A549 (cell line): ENCODE measurements at regions not wholly inside any gene's neighbourhood (a gene's known extent, or its start where the extent isn't known, plus 50 kb on each side); places are given as distances from the start of the nearest gene placed in this dataset.

Source experiments
- ATAC-seq, 2 experiments: fragments of 200-7000 bp in 1 of 2; fragments of >200 bp in 1 of 2; cut with Nextera tagmentation in 1 of 2; cut with Tn5 transposase in 1 of 2; 3 replicates each; pipeline versions ENCODE4 v1.8.0 to v1.9.1; 2018 to 2020; ENCODE audit warnings: mild to moderate bottlenecking in 1 of 2, moderate library complexity in 1 of 2
- CTCF ChIA-PET: fragments of 300-600 bp; sonication (Branson Sonifier 250); formaldehyde crosslinking; extraction: SDS; loops from one replicate; lab custom pipeline; 2021; ENCODE audit warnings: antibody characterized with exemption, inconsistent platforms; lab: Yijun Ruan, JAX
- POLR2A ChIA-PET: fragments of 350-600 bp; formaldehyde crosslinking; extraction: SDS; loops from one replicate; lab custom pipeline; 2021; ENCODE audit warnings: antibody characterized with exemption, inconsistent platforms; lab: Yijun Ruan, JAX
- DNase-seq, 2 experiments: peaks; one replicate each; pipeline versions ENCODE4 v3.0.0 to v3.0.0-alpha.2; 2011 to 2016; ENCODE audit warnings: low read depth in 1 of 2, low spot score in 1 of 2
- FAIRE-seq: peaks from 2 replicates; lab custom pipeline; 2011; peaks lifted over from hg19 to GRCh38; lab: Jason Lieb, UNC
- H3K27ac ChIP-seq, 2 experiments: fragments of >200 bp; sonication (Bioruptor Twin); formaldehyde crosslinking; 3 replicates each; pipeline ENCODE4 v1.5.1; 2016 to 2017
- H3K4me1 ChIP-seq: fragments of >200 bp; sonication (Bioruptor Twin); formaldehyde crosslinking; 3 replicates; pipeline ENCODE4 v1.6.1; 2016
- H3K4me2 ChIP-seq: fragments of >200 bp; sonication (Bioruptor Twin); formaldehyde crosslinking; 3 replicates; pipeline ENCODE4 v1.6.1; 2016
- H3K4me3 ChIP-seq: fragments of >200 bp; sonication (Bioruptor Twin); formaldehyde crosslinking; 3 replicates; pipeline ENCODE4 v1.5.1; 2016
- H3K9me3 ChIP-seq: fragments of >200 bp; sonication (Bioruptor Twin); formaldehyde crosslinking; 3 replicates; pipeline ENCODE4 v1.6.1; 2016
- BHLHE40 ChIP-seq: IDR thresholded peaks from 2 replicates; pipeline ENCODE4 v1.6.1; 2012; ENCODE audit warnings: low read depth, low read length, inconsistent platforms
- CBX2 ChIP-seq: fragments of 200-600 bp; sonication (generic); IDR thresholded peaks from 2 replicates; pipeline ENCODE4 v1.6.1; 2016; ENCODE audit warnings: low read depth, mild to moderate bottlenecking, borderline replicate concordance
- CEBPB ChIP-seq, 2 experiments: fragments of >200 bp in 1 of 2; sonication (Bioruptor Twin) in 1 of 2; formaldehyde crosslinking in 1 of 2; IDR thresholded peaks; 2 replicates each; pipeline ENCODE4 v1.6.1; 2012 to 2016
- CHD4 ChIP-seq: fragments of 200-600 bp; sonication (generic); IDR thresholded peaks from 2 replicates; pipeline ENCODE4 v1.6.1; 2016; ENCODE audit warnings: antibody characterized with exemption, mild to moderate bottlenecking, borderline replicate concordance
- EHF ChIP-seq: fragments of 250-450 bp; sonication (Bioruptor Pico); IDR thresholded peaks from 2 replicates; pipeline ENCODE4 v1.5.0; 2020; ENCODE audit warnings: mild to moderate bottlenecking
- EHMT2 ChIP-seq: fragments of 200-600 bp; sonication (generic); IDR thresholded peaks from 2 replicates; pipeline ENCODE4 v1.6.1; 2016; ENCODE audit warnings: antibody characterized with exemption, low read depth, mild to moderate bottlenecking, moderate library complexity
- FOXS1 ChIP-seq: fragments of 250-450 bp; sonication (Bioruptor Pico); IDR thresholded peaks from 2 replicates; pipeline ENCODE4 v1.5.0; 2020; ENCODE audit warnings: mild to moderate bottlenecking, moderate library complexity
- HOXA7 ChIP-seq: fragments of 250-450 bp; sonication (Bioruptor Pico); IDR thresholded peaks from 2 replicates; pipeline ENCODE4 v1.5.0; 2020; ENCODE audit warnings: mild to moderate bottlenecking, moderate library complexity
- JUN ChIP-seq, 2 experiments: fragments of >200 bp; sonication (Bioruptor Twin); formaldehyde crosslinking; IDR thresholded peaks; 2 replicates in 1 of 2; 3 replicates in 1 of 2; pipeline ENCODE4 v1.6.1; 2016 to 2017
- JUNB ChIP-seq: fragments of >200 bp; sonication (Bioruptor Twin); formaldehyde crosslinking; IDR thresholded peaks from 2 replicates; pipeline ENCODE4 v1.6.1; 2016
- NFE2L2 ChIP-seq: fragments of 150-350 bp; conservative IDR thresholded peaks from 2 replicates; pipeline ENCODE4 v1.6.1; 2014; ENCODE audit warnings: low read length
- NR3C1 ChIP-seq: fragments of >200 bp; sonication (Bioruptor Twin); formaldehyde crosslinking; IDR thresholded peaks from 3 replicates; pipeline ENCODE4 v1.6.1; 2017
- POLR2AphosphoS2 ChIP-seq: conservative IDR thresholded peaks from 2 replicates; pipeline ENCODE4 v1.6.1; 2012; ENCODE audit warnings: low read length, improper control_type of control experiment, inconsistent platforms
- RAD21 ChIP-seq, 2 experiments: fragments of >200 bp in 1 of 2; sonication (Bioruptor Twin) in 1 of 2; formaldehyde crosslinking in 1 of 2; IDR thresholded peaks in 1 of 2; conservative IDR thresholded peaks in 1 of 2; 2 replicates in 1 of 2; 3 replicates in 1 of 2; pipeline ENCODE4 v1.6.1; 2012 to 2018; ENCODE audit warnings: inconsistent platforms in 1 of 2
- RARB ChIP-seq: fragments of 250-450 bp; sonication (Bioruptor Pico); IDR thresholded peaks from 2 replicates; pipeline ENCODE4 v1.8.0; 2021; ENCODE audit warnings: mild to moderate bottlenecking, moderate library complexity
- RFX5 ChIP-seq: fragments of 450-650 bp; IDR thresholded peaks from 2 replicates; pipeline ENCODE4 v1.7.1; 2014; ENCODE audit warnings: antibody characterized with exemption, mild to moderate bottlenecking, moderate library complexity
- ZSCAN20 ChIP-seq: fragments of 250-450 bp; sonication (Bioruptor Pico); IDR thresholded peaks from 2 replicates; pipeline ENCODE4 v1.8.0; 2022; ENCODE audit warnings: mild to moderate bottlenecking, moderate library complexity
- WGBS: methylation state at CpG from one replicate; pipeline ENCODE4 v1.1.6; 2017; ENCODE audit errors: missing lambda C conversion rate; 5-methylcytosine and 5-hydroxymethylcytosine counted together
- TF ChIP-seq, protein P1 (sequence below): IDR thresholded peaks from 2 replicates; pipeline ENCODE4 v1.6.1; 2012
- TF ChIP-seq, protein P2 (sequence below): fragments of >200 bp; sonication (Bioruptor Twin); formaldehyde crosslinking; IDR thresholded peaks from 3 replicates; pipeline ENCODE4 v1.6.1; 2016

- FAIRE-seq (no peak), DNase-seq (no peak)
- Histone ChIP-seq H3K4me3 (no peak overlapping the region), H3K4me1 (no peaks in the 10 kb centered on the region), H3K27ac (no peak overlapping the region), H3K4me2 (no peak overlapping the region)
- CTCF ChIA-PET = no interaction called here
- POLR2A ChIA-PET = no interaction called here
- 17% methylated on average over 5 of the region's 5 CpGs for WGBS
- TF ChIP-seq NFE2L2 = no peak
- TF ChIP-seq, all 56 proteins: peak for 0
- H3K9me3 ChIP-seq = no peaks in the 10 kb centered on the region
- ATAC-seq = no peak
Observed at GRCh38 chr18:40365526-40365925, 1589.5 kb upstream of the PIK3C3 start.

DNA sequence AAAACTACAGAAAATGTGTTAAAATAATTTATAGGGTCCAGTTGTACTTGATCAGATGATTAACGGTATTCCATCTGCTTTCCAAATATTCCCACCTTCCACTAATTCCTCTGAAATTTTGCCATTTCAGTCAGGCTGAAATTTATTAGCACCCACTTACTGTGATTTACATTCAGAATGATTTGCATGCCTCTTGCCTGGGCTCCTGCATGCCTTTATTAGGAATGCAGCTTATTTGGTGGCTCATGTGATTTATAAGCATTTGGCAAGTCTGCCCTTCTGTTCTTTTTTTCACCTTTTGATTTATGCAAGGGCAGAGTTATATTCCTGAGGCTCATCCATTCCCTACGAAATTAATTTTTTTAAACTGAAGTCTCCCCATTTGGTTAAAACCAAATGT, 1594.5 kb upstream of the PIK3C3 start:
- Histone ChIP-seq H3K4me2 (no peak overlapping the region), H3K4me1 (no peaks in the 10 kb centered on the region), H3K9me3 (no peaks in the 10 kb centered on the region), H3K27ac (no peak overlapping the region), H3K4me3 (no peak overlapping the region)
- DNase-seq = no peak
- POLR2A ChIA-PET = no interaction called here
- FAIRE-seq = no peak
- CTCF ChIA-PET = no interaction called here
- TF ChIP-seq RAD21 (conservative IDR thresholded peaks at IDR 0.05 in 1 of 2, IDR thresholded peaks at IDR 0.05 in 1 of 2) (no peak), JUNB (no peak), FOXS1 (CRISPR knock-in tag) (no peak), CBX2 (no peak), CEBPB (IDR thresholded peaks at IDR 0.05) (no peak), RFX5 (no peak), HOXA7 (no peak), JUN (IDR thresholded peaks at IDR 0.05) (no peak), POLR2AphosphoS2 (no peak), RARB (CRISPR knock-in tag) (no peak), CHD4 (no peak), EHMT2 (no peak)
- TF ChIP-seq, protein P1, sequence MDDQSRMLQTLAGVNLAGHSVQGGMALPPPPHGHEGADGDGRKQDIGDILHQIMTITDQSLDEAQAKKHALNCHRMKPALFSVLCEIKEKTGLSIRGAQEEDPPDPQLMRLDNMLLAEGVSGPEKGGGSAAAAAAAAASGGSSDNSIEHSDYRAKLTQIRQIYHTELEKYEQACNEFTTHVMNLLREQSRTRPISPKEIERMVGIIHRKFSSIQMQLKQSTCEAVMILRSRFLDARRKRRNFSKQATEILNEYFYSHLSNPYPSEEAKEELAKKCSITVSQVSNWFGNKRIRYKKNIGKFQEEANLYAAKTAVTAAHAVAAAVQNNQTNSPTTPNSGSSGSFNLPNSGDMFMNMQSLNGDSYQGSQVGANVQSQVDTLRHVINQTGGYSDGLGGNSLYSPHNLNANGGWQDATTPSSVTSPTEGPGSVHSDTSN = no peak
- TF ChIP-seq, protein P2, sequence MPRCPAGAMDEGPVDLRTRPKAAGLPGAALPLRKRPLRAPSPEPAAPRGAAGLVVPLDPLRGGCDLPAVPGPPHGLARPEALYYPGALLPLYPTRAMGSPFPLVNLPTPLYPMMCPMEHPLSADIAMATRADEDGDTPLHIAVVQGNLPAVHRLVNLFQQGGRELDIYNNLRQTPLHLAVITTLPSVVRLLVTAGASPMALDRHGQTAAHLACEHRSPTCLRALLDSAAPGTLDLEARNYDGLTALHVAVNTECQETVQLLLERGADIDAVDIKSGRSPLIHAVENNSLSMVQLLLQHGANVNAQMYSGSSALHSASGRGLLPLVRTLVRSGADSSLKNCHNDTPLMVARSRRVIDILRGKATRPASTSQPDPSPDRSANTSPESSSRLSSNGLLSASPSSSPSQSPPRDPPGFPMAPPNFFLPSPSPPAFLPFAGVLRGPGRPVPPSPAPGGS = no peak
- WGBS = 4% methylated on average over 2 of the region's 2 CpGs
- ATAC-seq = no peak

DNA sequence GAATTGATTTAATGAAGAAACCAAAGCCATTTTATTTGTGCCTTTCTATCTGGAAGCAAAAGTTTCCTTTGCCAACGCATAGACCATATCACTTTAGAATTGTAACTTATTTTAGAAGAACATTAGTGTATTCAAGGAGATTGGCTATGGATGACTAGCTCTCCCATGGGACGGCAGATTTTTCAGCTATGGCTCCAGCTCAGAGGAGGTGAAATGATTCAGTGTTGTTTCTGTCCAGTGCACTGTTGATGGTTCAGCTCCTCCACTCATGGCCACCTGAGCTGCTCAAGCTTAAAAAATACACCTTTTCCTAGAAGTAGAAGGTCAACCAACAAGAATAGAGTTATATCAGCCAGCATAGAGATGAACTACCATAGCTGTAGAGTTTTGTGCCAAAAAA, 1597.5 kb upstream of the PIK3C3 start:
- FAIRE-seq = no peak
- Histone ChIP-seq H3K4me1 (no peaks in the 10 kb centered on the region), H3K4me3 (no peak overlapping the region), H3K9me3 (no peaks in the 10 kb centered on the region)
- CTCF ChIA-PET = no interaction called here
- WGBS = 5% methylated on average over 2 of the region's 2 CpGs
- POLR2A ChIA-PET = no interaction called here
- no peak for TF ChIP-seq NR3C1
- TF ChIP-seq, protein P1 = no peak
- no peak for TF ChIP-seq EHMT2
- TF ChIP-seq EHF (CRISPR knock-in tag) = no peak
- no peak for TF ChIP-seq BHLHE40
- TF ChIP-seq, protein P2 = no peak
- no peak for TF ChIP-seq ZSCAN20
- TF ChIP-seq, all 56 proteins: peak for 0
- Histone ChIP-seq H3K4me2 (no peak overlapping the region), H3K27ac (no peak overlapping the region)
- ATAC-seq = no peak
- DNase-seq = no peak
